Activated CD4-positive, alpha-beta T cell treated with anti-CD3 and anti-CD28 coated beads, Interleukin-2, amount 50 U/mL, for 24 hours (primary cell): ENCODE measurements at regions not wholly inside any gene's neighbourhood (a gene's known extent, or its start where the extent isn't known, plus 50 kb on each side); places are given as distances from the start of the nearest gene placed in this dataset.
"Not testable (repeated sequence)": the region's sequence is repeated elsewhere in the genome, so short reads cannot be mapped to it uniquely, and the experiment has no call there.

ENCODE experiments used
- DNase-seq, 2 donors: peaks; one replicate each; pipeline ENCODE4 v3.0.0-alpha.2; 2020; ENCODE audit warnings: low read depth in 1 of 2, low spot score in 1 of 2

GRCh38 chr5:152184266-152184665 is 220.8 kb downstream of the NMUR2 start:
- no peak for DNase-seq

- DNase-seq: no peak
Measured at GRCh38 chr5:152181461-152181860, 223.6 kb downstream of the NMUR2 start.

DNA sequence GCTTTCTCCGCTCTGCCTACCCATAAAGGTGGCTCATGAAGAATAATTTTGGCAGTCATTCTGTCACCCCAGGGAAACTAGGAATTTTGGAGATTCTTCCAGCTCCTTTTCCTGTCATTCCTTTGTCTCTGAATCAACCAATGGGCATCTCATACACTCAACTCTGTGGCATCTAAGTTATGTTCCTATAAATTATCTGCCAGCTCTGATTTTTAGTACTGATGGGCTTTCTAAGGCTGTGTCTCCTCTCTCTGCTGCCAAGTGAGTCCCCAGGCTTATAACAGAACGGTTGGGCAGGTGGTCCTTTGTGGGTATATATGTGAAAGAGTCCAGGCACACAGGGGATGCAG is 226.8 kb downstream of the NMUR2 start:
- DNase-seq: no peak

DNA sequence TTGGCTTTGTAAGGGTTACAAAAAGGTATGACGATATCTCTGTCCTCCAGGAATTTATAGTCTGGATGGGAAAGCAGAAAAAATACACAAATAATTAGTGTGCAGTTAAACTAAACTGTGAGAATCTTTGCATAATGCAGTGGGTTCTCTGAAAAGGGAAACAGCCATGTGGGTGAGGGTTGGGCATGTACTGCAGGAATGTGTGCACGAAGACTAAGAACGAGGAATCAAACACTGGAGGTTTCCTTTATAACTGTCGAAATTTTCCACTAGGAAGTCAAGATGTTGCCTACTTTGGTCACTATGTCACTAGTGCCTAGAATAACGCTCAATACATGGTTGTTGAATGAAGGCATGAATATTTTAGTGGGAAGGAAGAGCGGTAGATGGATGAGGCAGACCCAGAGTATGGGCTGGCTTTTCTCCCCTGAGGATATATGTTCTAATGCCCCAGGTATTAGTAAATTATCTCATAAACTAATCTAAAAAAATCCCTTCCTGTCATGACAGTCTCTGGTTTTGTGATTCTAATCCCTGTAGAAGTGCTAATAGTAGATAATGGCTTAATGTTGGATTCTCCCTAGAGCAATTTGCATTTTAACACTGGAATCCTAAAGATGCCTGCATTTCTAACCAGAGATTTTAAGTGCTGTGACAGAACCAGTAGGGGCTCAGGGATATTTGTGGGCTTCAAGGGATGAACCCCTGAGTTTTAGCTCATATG is 227.3 kb downstream of the NMUR2 start:
- DNase-seq: no peak

GRCh38 chr5:152171888-152172287 is 233.2 kb downstream of the NMUR2 start:
- no peak for DNase-seq

- DNase-seq: no peak
Measured at GRCh38 chr5:152170350-152170749, 234.7 kb downstream of the NMUR2 start.

DNA sequence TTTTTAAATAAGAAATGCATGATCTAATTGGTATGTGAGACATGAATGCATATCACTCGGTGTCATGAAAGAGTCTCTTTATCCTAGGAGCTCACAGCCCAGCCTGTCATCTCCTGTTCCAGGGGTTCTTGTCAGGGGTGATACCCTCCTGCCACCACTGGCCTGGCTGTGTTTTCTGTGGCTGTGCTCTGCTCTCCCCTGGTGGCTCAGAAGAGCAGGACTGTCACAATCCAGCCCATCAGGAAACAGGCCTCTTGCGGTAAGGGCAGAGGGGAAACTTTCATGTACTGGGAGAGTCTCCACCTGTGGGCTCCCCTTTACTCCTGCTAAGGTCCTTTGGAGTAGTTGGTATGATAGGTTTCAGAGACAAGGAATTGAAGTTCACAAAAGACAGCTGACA is 240.2 kb upstream of the GLRA1 start:
- DNase-seq: no peak

DNA sequence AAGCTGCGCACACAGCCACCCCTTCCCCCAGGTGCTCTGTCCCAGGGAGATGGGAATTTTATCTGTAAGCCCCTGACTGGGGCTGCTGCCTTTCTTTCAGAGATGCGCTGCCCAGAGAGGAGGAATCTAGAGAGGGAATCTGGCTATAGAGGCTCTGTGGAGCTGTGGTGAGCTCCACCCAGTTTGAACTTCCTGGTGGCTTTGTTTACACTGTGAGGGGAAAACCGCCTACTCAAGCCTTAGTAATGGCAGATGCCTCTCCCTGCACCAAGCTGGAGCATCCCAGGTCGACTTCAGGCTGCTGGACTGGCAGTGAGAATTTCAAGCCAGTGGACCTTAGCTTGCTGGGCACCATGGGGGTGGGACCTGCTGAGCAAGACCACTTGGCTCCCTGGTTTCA is 235.2 kb upstream of the GLRA1 start:
- DNase-seq: not testable (repeated sequence)

- DNase-seq: not testable (repeated sequence)
Measured at GRCh38 chr5:152154452-152154851, 229.8 kb upstream of the GLRA1 start.

DNA sequence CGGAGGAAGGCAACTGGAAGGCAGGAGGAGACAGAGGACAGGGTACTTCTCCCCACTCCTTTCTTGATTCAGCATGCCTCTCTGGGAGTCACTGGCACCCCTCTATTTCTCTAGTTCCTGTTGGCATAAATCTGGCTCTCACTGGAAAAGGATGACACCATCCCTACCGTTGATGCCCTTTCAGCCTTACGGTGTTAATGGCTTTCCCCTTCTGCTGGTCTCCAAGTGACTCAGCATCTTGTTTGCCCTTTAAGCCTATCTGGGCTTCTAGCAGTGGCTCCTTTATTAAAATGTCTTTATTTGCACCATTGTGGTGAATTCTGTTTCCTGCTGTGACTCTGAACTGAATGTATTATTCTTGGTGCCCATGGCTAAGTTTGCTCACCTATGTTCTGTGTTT is 227.3 kb upstream of the GLRA1 start:
- DNase-seq: no peak

DNA sequence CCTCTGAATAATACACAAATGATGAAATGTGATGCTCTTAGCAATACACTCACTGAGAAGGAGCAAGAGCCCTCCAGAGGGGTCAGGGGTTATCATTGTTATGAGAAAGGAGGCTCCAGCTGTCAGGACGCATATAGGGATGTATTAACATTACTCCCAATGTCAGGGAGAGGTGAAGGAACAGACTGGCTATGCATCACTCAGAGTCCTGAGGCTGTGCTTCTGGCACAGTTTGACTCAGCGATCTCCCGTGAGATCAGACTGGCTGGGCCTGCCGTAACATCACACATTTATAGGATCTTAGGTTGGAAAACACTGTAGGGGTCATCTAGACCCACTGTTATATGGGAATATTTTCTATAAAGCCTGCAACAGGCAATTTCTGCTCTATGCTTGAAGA is 226.5 kb upstream of the GLRA1 start:
- no peak for DNase-seq

DNA sequence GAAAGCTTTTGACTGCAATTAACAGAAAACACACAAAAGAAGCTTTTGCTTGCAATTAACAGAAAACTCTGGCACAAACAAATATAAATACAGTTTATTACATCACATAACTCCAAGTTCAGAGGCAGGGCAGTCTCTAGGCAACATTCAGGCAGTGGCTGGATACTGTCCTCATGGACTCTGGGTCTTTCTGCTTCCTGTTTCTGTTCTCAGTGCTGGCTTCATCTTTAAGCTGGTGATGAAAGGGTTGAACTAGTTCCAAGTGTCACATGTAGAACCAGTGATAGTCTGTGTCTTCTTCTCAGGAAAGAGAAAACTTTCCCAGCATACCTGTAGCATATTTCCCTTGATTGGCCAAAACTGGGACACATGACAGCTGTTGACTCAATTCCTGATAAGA is 222.6 kb upstream of the GLRA1 start:
- DNase-seq: no peak

- no peak for DNase-seq
Measured at GRCh38 chr5:152146566-152146965, 221.9 kb upstream of the GLRA1 start.

- no peak for DNase-seq
Measured at GRCh38 chr5:152144556-152144955, 219.9 kb upstream of the GLRA1 start.

DNA sequence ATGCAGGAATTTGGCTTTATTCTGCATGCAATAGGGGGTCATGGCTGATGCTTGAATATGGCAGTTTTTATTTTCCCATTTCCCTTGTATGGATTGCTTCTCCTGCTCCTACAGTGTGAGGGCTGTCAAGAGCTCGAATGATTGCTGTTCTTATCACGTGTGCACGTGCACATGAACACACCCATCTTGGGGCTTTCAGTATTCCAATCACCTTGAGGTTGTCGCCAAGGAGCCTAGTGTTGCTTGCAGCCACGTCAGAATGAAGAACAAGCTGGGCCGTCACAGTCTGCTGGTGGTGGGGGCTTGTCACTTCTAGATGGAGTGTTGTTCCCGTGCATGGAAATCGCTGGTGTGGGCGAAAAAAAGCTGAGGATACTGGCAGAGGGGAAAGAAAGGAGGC is 219.4 kb upstream of the GLRA1 start:
- no peak for DNase-seq

DNA sequence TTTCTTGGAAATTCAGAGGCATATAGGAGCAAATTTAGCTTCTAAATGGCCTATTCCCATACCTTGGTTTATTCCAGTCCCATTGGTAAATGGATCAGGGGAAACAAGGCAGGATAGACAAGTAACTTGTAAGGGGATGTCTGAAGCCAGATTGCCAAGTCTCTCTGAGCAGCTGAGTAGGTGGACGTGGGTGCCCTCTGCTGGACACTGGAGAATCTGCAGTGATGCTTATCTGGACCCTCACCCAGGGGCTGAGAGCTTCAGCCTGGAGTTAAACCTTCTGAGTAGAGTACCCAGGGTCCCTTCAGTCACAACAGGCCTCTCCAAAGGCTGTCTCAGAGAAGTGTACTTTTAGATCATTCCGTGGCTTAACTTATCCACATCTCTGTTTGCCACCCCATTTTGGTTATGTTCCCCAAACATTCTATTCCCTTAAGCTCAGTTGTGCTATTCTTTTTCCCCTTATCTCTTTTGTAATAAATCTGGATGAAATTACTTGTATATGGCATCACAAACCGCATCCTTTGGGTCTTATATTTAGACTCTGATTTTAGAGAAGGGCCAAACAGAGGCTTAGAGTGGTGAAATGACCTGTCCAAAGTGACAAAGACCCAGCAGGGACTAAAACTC is 218.3 kb upstream of the GLRA1 start:
- peak; percentile 35 to 48 for DNase-seq

DNA sequence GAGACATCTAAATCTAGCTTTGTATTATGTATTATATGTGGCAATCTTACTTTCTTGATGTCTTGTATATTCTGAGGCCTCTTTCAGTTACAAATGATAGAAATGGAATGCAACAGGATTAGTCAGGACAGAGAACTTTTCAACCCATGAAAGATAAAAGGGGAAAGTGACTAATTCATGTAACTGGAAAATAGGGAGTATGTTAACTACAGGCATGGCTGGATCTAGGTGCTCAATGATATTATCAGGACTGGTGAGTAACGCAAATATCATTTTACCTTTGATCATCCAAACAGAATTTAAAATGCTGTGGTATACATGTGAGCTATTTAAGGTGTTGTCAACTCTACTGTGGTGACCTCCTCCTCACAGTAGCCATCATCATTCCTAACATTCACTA is 215.7 kb upstream of the GLRA1 start:
- DNase-seq: no peak

GRCh38 chr5:152137063-152137462 is 212.4 kb upstream of the GLRA1 start:
- DNase-seq: no peak

DNA sequence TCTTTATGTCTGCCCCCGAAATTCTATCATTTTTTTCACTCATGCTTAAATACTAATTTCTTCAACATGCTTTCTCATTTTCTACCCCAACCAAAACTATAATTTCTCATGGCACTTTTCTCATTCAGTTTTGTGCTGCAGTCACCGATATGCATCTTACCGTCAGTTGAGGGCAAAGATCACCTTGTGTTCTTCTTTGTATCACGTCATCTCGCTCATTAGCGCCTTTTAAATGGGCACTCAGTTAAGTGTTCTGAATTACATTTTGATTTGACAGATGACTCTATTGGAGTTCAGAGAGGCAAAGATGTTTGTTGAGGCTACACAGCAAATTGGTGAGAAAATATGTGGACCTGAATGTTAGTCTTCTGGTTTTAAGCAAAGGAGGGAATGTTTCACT is 211.7 kb upstream of the GLRA1 start:
- DNase-seq: no peak

DNA sequence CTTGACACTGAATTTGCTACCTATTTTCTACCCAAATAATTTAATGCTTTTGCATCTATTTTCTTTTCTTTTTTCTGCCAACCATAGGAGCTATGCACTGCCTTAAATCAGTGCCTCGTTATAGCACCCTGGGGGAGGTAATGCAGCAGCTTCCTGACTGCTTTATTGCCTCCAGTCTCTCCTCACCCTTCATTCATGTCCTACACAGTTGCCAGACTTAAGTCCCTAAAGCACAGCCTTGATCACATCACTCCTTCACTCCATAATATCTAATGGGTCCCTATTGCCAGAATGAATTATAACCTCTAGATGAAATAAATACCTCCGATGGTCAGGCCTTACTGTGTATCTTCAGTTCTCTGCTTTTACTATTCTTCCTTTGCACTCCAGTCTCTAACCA is 211.2 kb upstream of the GLRA1 start:
- DNase-seq: no peak

GRCh38 chr5:152125661-152126205 is 201.1 kb upstream of the GLRA1 start:
- no peak for DNase-seq

DNA sequence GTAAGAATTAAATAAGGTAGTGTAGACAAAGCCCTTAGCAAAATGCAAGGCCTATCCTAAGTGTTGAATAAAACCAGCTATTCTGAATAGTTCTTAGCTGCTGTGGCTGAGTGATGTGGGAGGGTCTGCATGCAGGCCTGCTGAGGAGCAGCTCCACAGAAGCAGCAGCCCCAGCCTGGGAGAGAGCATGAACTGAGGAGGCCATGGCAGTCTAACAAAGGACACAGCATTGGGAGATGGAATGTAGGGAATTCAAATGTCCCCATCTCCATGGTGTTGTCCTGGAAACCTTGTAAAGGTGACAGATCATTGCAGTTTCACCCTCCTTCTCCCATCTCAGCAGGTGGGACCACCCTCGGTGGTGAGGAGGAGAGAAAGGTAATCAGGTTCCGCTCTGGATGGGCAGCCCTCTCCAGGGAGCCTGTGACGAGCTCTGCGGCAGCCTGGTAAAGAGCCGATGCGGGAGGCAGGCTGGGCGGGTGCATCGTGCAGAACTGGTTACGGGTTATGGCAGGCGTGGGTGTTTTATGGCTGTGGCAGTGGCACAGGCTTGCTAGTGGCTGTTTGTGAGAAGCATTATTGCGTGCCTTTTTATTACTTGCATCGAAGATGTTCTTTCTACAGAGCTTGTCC is 199.9 kb upstream of the GLRA1 start:
- DNase-seq: no peak
